Retina (tissue), 1 donor: ENCODE measurements at regions not wholly inside any gene's neighbourhood (a gene's known extent, or its start where the extent isn't known, plus 50 kb on each side); places are given as distances from the start of the nearest gene placed in this dataset.

Experiments
- DNase-seq: peaks from one replicate; pipeline ENCODE4 v3.0.0-alpha.2; 2016

DNA sequence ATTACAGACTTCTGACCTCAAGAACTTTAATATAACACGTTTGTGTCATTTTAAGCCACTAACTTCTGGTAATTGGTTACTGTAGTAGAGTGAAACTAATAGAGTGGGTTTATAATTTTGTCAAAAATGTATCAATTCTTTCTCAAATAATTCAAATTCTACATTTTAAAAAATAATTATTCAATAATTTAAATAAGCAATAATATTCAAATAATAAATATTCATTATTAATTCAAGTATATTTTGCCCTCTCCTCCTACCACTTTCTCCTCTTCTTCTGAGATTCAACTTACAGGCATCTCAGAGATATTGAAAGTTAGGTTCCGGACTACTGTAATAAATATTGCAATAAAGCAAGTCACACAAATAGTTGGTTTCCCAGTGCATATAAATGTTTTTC is 1107.1 kb downstream of the KCNT2 start:
- DNase-seq, result no peak

DNA sequence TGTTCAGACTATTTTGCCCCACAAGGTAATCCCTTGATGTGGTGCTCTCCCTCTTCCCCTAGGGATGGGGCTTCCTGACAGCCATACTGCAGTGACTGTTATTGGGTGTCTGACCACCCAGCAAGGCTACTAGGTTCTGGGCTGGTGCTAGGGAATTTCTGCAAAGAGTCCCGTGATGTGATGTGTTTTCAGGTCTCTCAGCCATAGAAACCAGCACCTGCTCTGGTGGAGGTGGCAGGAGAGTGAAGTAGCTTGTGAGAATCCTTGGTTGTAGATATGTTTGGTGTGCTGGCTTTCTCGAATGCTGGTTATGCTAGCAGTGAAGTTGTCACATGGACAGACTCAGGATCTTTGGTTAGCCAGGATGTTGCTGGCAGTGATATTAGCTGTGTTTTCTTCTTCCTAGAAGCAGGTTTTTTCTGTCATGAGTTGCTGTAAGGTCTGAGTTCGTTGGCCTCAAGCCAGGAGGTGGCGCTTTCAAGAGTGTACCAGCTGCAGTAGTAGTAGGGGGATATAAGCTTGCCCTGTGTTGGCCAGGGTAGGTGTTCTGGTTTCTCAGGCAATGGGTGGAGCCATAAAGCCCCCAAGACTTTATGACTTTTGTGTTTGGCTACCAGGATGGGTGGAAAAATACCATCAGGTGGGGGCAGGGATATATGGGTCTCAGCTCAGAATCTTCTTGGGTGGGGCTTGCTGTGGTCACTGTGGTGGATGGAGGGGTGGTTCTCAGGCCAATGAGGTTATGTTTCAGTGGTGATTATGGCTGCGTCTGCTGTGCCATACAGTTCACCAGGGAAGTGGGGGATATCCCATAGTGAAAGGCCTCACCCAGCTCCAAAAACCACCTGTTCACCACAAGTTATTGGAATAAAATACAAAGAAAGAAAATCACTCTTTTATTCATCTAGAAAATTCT is 1112.3 kb downstream of the KCNT2 start:
- DNase-seq, result no peak

DNA sequence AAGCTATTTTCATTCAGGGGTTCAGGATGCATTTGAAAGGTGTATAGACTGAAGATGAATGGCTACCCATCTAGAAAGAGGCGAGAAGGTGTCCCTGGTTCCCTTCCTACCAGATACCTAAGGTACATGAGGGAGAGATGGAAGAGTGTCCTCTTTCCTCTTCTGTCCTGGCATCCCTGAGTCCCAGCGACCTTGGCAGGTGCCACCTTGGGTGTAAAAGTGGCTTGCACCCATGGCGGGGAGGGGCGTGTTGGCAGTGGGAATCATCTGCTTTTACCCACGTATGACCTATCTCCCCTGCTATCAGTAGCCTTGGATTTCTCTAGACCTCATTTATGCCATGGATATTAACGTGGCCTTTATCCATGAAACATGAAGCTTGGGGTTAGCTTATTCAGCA is 1126.1 kb downstream of the KCNT2 start:
- no peak for DNase-seq

DNA sequence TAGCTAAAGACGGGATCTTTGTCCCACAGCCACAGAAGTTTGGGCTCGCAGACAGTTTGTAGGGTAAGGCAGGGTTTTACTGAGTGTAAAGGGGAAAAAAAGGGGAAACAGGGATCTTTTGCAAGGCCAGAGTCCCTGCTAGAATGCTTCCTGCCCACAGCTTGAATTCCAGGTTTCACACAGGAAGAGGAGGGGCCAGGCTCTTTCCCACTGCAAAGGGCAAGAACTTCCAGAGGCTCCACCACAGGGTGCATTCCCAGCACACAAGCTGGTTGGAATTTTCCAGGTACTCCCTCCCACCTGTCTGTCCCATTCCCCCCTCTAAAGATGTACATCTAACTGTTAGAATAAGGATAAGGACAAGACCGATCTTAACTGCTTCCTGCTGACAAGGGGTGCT is 1126.9 kb downstream of the KCNT2 start:
- no peak for DNase-seq

DNA sequence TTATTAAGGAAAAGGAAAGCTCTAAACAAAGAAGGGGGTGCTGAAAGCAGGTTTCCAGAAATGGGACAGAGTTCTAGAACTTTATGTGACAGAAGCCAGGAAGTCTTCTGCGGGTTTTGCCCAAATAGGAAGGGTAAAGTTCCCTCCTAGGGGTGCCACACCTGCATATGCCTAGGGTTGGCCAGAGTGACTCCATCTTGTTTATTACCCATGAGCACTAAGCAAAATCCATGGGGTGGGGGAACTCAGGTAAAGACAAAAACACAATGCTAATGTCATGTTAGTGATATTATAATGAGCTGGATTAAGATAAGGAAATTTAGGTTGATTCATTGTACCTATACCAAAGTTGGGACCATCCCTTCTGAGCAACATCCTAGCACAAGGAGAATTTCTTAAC is 1132.7 kb downstream of the KCNT2 start:
- no peak for DNase-seq

DNA sequence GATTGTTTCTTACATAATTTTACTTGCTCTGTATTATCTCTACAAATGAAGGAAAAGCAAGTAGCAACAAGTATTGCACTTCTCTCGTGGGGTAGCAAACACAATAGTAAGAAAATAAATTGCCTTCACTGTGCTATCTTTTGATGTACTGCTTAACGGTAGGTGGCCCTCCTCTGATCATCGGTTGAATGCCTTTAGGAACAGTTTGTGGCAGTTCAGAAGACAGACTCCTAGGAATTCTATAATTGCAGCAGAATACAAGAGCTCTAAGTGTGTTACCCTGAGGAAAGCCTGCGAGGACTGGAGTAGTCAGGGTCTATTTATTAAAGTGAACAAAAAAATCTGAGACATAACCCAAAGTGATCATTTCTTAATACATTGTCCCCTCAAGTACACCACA is 1135.9 kb downstream of the KCNT2 start:
- DNase-seq, result peak; percentile 43

DNA sequence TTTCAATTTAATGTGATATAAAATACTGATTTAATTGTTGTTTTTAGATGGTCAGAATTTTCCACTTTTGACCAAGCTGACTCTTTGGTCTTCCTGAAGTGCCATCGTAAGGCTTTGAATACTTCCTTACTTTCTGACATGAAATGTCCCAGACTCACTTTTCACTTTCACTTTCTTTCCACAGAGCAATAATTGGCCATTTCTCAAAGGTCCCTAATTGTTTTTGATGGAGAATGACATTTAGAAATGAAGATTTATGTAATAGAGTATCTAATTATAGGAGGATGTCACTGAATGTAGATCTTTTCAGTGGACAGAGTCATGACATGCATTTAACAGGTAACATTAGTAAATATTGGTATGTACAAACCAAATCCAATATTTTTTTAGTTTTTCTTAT is 1141.6 kb downstream of the KCNT2 start:
- DNase-seq, result no peak

DNA sequence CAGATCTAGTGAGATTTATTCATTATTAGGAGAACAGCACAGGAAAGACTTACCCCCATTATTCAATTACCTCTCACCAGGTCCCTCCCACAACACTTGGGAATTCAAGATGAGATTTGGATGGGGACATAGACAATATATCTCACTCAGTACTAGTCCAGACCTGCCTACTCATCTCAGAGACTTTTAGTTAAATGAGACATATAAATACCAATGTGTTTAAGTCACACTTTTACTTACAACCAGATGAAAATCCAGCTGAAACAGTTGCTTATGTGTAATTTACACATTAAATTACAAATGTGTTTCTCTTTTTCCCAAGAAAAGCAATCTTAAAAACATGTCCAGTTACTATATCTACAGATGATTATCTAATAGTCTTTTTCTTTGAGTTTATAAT is 1145.6 kb downstream of the KCNT2 start:
- DNase-seq, result no peak

DNA sequence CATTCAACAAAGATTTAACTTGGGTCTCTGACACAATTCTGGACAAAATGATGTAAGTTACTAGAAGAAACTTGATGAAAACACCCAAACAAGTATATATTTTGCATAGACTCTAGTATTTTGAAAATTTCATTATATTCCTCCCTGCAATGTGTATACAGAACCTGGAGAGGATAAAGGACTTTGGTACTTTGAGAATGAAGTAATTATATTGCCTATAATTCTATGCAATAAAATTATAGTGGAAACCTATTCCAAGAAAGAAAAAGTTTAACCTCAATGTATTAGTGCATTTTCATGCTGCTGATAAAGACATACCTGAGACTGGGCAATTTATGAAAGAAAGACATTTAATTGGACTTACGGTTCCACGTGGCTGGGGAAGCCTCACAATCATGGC is 1146.1 kb downstream of the KCNT2 start:
- DNase-seq, result no peak

DNA sequence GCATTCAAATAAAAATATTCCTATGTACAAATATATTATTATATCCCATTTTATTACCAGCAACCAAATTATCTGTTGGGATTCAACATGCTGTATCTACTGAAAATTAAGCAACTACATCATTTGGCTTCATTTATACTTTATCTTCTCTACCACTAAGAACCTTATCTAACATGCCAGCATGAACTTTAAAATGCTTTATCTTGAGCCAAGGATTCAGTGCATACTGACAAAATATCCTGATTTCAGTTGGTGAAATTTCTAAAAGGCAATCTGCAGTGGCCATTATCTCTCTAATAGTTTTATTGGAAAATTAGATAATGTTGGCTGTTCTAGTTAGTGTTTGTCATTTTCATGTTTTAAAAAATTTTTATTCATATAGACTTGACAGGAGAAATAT is 1149.9 kb downstream of the KCNT2 start:
- no peak for DNase-seq

DNA sequence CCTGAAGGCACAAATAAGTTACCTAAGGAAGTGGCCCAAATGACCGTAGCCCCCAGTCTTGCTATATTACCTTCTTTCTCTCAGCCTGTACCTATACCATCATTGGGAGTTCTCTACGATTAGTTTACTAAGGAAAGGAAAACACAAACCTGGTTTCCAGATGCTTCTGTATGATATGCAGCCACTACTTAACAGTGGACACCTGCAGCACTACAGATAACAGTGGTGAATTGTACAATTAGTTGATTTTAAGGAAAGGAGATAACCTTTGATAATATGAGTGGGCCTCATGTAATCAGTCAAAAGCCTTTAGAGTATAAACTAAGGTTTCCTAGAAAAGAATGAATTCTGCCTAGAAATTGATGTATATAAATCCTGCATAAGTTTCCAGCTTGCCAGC is 1157.4 kb downstream of the KCNT2 start:
- no peak for DNase-seq

DNA sequence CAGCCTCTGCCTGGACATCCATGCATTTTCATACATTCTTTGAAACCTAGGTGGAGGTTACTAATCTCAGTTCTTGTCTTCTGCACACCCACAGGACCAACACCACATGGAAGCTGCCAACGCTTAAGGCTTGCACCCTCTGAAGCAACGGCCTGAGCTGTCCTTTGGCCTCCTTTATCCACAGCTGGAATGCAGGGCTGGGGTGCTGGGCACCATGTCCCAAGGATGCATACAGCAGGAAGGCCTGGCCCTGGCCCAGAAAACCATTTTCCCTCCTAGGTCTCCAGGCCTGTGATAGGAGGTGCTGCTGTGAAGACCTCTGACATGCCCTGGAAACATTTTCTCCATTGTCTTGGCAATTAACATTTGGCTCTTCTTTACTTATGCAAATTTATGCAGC is 1168.6 kb downstream of the KCNT2 start:
- DNase-seq, result no peak

DNA sequence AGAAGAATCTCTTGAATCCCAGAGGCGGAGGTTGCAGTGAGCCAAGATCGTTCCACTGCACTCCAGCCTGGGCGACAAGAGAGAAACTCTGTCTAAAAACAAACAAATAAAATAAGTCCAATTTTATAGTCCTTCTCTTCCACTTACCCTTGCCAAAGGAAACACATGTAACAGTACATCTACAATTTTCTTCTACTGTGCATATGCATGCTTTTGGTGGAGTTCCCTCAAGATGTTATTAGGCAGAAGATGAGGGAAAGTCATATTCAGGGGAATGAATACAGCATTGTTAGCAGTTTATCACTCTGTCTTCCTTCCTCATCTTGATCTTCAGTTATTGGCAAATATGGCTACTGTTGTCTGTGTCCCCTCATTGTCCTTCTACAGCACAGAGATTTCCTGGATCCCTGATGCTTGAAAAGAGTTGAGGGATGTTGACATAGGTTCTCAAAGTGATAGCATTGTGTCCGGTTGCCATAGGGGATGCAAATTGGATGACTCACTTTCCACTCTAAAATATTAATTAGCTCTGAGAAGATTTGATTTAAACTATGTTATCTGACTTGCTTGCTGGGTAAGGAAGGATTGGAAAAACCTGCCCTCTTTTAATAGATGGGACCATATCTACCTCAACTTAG is 1173.6 kb downstream of the KCNT2 start:
- no peak for DNase-seq

DNA sequence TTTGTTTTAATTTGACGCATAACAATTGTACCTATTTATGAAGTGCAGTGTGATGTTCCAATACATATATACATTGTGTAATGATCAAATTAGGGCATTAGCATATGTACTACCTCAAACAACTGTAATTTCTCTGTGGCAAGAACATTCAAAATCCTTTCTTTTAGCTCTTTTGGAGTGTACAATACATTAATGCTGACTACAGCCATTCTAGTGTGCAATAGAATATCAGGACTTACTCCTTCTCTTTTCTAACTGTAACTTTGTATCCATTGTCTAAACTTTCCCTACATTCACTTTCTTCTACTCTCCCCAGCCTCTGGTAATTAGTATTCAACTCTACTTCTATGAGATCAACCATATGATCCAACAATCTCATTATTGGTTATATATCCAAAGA is 1177.4 kb downstream of the KCNT2 start:
- no peak for DNase-seq

DNA sequence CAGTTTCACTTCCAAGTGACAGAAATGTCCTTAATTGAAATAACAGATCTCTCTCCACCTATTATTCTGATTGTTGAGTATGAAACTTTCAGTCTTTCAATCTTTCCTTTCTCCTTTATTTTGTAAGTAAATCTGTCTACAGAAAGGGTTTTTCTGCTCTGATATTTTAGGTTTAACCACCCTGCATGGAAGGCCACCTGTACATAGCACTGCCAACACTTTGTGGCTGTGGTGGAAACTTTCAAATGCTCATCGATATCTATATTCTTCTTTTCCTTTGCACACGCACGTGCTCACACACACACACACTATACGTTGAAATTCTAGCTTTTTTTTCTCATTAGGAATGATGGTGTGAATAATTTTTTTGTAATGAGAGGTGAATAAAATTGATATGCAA is 1179.3 kb downstream of the KCNT2 start:
- no peak for DNase-seq

DNA sequence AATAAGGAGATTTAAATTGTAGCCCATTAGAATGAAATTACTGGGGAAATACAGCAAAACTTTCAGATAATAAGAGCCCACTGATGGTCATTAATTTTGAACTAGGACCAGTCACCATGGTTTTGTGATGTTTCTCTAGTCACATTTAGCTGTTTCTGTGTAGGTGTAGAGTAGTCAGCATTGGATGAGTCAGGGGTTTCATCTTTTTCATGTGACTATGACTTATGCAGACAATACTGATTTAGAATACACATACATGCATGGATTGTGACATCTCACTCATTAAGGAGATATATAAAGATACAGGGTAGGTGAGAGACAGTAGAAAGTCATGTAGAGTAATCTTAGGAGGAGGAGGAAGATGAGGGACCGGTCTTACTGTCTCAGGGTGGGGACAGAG is 1192.7 kb downstream of the KCNT2 start:
- DNase-seq, result no peak

DNA sequence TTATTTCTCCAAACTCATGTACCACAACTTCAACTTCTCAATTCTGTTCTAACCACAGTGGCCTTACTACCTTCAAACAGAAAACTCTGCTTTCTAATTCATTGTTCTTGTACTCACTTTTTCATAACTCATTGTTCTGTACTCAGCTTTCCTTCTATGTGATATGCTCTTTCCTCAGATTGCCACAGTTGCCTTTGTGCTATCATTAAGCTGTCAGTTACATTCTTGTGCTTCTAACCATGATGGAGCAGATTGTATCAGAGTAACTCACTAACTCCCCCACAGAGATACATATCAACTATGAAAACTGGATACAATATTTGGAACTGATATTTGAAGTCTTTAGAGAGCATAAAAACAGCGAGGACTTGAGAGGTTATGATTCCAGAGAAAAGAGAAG is 1213.7 kb downstream of the KCNT2 start:
- DNase-seq, result no peak

DNA sequence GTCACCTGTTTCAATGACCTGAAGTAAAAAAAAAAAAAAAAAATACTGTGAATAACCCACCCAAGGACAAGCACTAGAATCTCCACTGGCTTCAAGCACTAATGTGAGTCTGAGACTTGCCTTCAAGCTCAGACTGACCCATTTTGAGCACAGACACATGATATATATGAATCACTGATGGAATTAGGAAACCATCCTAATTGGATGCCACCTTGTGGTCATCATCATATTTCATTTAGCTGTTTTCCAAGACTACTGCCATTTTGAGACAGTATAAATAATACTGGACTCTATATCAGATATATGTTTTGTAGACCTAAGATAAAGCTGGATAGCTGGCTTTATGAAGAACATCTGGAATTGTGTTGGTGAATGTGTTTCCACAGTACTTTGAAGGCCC is 1232.0 kb downstream of the KCNT2 start:
- DNase-seq, result no peak

DNA sequence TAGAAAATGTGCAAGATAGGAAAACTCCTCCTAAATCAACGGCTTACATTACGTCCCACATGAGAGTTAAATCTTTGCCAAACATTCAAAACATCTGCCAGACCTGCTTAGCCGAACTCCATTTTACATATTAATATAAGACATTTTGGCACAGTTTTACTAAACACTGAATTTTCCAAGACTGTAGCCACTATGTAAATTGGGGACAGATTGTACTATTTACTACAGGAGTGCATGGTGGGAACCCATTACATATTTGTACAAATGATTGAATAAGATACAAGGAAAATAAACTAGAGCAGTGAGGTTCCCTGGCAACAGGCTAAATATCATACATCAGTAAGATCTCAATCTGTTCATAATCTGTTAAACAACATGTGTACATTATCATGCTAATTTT is 1234.4 kb downstream of the KCNT2 start:
- no peak for DNase-seq

DNA sequence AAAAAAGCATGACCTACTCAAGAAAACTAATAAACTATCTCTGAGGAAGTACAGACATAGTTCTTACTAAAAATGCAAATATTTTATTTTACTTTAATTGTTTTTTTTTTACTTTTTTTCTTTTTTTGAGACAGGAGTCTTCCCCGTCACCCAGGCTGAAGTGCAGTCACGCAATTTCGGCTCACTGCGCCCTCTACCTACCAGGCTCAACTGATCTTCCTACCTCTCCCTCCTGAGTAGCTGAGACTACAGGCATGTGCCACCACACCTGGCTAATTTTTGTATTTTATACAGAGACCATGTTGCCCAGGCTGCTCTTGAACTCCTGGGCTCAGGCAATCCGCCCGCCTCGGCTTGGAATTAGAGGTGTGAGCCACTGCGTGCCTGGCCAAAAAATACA is 1263.1 kb downstream of the KCNT2 start:
- no peak for DNase-seq

DNA sequence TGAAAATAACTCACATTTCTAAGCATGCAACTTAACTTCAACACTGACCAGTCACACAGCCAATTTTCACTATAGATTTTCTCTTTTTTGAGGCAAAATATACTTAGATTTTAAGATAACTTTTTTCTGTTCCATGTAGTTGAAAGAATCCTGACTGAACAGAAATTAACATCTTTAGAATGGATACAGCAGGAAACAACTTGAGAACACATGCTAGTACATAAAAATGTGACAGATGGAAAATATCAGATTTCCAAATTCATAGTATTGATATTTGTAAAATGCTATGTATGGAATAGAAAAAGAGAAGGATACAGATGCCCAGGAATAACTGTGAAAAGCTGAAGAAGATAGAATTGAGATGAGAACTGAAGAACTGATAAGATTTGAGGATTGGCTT is 1270.6 kb downstream of the KCNT2 start:
- DNase-seq, result no peak

DNA sequence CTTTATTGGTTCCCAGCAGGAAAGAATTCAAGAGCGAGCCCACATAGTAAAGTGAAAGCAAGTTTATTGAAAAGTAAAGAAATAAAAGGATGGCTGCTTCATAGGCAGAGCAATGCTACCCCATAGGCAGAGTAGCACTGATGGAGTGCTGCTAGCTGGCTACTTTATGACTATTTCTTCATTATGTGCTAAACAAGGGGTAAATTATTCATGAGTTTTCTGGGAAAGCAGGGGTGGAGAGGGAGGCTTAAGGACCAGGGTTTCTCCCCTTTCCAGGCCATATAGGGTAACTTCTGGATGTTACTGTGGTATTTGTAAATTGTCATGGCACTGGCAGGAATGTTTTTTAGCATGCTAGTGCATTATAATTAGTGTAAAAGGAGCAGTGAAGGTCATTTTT is 1271.4 kb downstream of the KCNT2 start:
- no peak for DNase-seq

DNA sequence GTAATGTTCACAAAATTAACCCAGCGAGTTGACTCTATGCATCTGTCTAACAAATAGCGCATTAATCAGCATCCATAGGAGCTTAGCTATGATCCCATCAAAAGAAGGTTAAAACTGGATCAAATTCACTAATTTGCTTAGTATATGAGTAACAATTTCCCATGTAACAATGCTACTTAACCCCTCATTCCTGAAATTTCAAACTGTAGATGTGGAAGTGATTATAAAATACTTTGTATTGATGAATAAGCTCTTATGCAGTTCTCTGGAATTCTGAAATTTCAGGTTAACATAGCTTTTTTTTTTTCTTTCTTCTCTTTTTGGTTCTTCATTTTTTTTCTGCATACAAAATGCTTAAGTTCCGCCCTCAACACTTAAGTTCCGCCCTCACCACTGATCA is 1272.7 kb downstream of the KCNT2 start:
- DNase-seq, result no peak

DNA sequence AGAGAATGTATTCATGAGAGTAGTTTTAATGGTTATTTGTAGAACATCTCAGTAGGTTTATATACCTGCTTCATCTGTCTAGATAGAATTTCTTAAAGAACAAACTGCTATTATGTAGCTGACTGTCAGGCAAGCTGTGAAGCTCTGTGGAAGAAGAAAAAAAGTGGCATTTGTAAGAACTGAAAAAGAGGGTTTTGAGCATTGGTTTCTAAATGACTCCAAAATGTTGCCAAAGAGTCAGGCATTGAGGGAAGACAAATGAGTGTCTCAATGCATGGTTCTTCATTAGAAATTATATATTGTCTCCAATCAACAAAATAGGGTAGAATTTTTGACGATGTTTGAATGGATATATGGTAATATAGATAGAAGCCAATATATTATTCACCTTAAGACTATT is 1276.1 kb downstream of the KCNT2 start:
- DNase-seq, result no peak

DNA sequence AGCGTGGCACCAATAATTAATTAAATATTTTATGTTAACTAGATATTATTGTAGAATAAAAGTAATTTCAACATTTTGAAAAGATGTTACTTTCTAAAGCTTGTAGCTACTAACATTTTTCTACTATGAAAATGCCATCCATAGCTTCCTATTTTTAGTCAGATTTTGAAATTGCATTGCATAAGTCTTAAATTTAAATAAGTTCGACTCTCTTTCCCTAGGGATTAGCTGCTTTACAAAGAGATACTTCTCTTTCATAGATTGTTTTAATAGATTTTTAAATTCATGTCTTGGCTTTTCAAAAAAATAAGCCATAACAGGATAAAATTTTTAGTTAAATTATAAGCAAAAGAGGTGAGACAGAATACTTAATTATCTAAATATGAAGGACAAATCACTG is 1279.6 kb downstream of the KCNT2 start:
- DNase-seq, result no peak
